H1 (cell line): ENCODE measurements at regions not wholly inside any gene's neighbourhood (a gene's known extent, or its start where the extent isn't known, plus 50 kb on each side); places are given as distances from the start of the nearest gene placed in this dataset.

Experiments used
- CTCF ChIA-PET: fragments of 300-600 bp; sonication (Branson Sonifier 250); formaldehyde crosslinking; loops from one replicate; lab custom pipeline; 2021; ENCODE audit not compliant: partially characterized antibody; lab: Charles Lee
- POLR2A ChIA-PET: fragments of 300-600 bp; sonication (Branson Sonifier 250); formaldehyde crosslinking; loops from one replicate; lab custom pipeline; 2021; ENCODE audit warnings: inconsistent platforms; ENCODE audit not compliant: partially characterized antibody; lab: Charles Lee
- DNase-seq, 2 experiments: peaks; one replicate each; pipeline versions ENCODE4 v3.0.0 to v3.0.0-alpha.2; 2010 to 2022; ENCODE audit warnings: low spot score in 2 of 2, low read depth in 1 of 2, mixed read lengths in 1 of 2
- FAIRE-seq: peaks from 2 replicates; lab custom pipeline; 2011; peaks lifted over from hg19 to GRCh38; lab: Jason Lieb, UNC
- H2AFZ ChIP-seq: 2 replicates; pipeline ENCODE4 v1.8.1; 2012; ENCODE audit warnings: low read length, inconsistent platforms
- H2AK5ac ChIP-seq: 2 replicates; pipeline ENCODE4 v1.6.1; 2013; ENCODE audit warnings: low read depth, low read length
- H2BK120ac ChIP-seq: replicated peaks from 2 replicates; pipeline ENCODE3; 2013; ENCODE audit warnings: low read depth, low read length, inconsistent platforms
- H2BK12ac ChIP-seq: 2 replicates; pipeline ENCODE4 v1.6.1; 2013; ENCODE audit warnings: low read depth, low read length
- H2BK15ac ChIP-seq: 2 replicates; pipeline ENCODE4 v1.6.1; 2013; ENCODE audit warnings: low read length
- H2BK20ac ChIP-seq: 2 replicates; pipeline ENCODE4 v1.6.1; 2013; ENCODE audit warnings: low read length
- H2BK5ac ChIP-seq: 2 replicates; pipeline ENCODE4 v1.6.1; 2013; ENCODE audit warnings: low read depth, low read length
- H3K14ac ChIP-seq: 2 replicates; pipeline ENCODE4 v1.6.1; 2013; ENCODE audit warnings: inconsistent platforms; ENCODE audit not compliant: insufficient read length
- H3K18ac ChIP-seq: 2 replicates; pipeline ENCODE4 v1.6.1; 2013; ENCODE audit warnings: low read length; ENCODE audit errors: extremely low read depth
- H3K23ac ChIP-seq: 2 replicates; pipeline ENCODE4 v1.6.1; 2013; ENCODE audit warnings: inconsistent platforms; ENCODE audit not compliant: insufficient read length
- H3K23me2 ChIP-seq: 2 replicates; pipeline ENCODE4 v1.6.1; 2013; ENCODE audit warnings: low read depth, low read length
- H3K27ac ChIP-seq: 2 replicates; pipeline ENCODE4 v1.6.1; 2011; ENCODE audit warnings: low read depth, low read length, inconsistent platforms
- H3K27me3 ChIP-seq, 4 experiments: replicated peaks in 1 of 4; 1 replicate in 1 of 4; 2 replicates in 3 of 4; pipeline versions ENCODE4 v1.6.1 to v1.8.1; 2011 to 2013; ENCODE audit warnings: low read length in 3 of 4, mild to moderate bottlenecking in 3 of 4, inconsistent platforms in 2 of 4, mixed read lengths in 2 of 4, moderate library complexity in 1 of 4; ENCODE audit not compliant: control insufficient read depth in 3 of 4, insufficient read depth in 3 of 4; ENCODE audit errors: extremely low read depth in 1 of 4
- H3K36me3 ChIP-seq, 4 experiments: 2 replicates each; pipeline versions ENCODE4 v1.6.1 to v1.8.1; 2011 to 2013; ENCODE audit warnings: mild to moderate bottlenecking in 4 of 4, low read length in 3 of 4, moderate library complexity in 2 of 4, control low read depth in 1 of 4, inconsistent platforms in 1 of 4; ENCODE audit not compliant: insufficient read depth in 4 of 4, control insufficient read depth in 2 of 4
- H3K4ac ChIP-seq: replicated peaks from 2 replicates; pipeline ENCODE3; 2013; ENCODE audit warnings: low read length, low read depth, mixed read lengths, inconsistent platforms; ENCODE audit not compliant: insufficient read length
- H3K4me1 ChIP-seq, 4 experiments: replicated peaks in 1 of 4; 1 replicate in 1 of 4; 2 replicates in 3 of 4; pipeline versions ENCODE4 v1.6.1 to v1.8.1; 2011 to 2013; ENCODE audit warnings: low read length in 3 of 4, inconsistent platforms in 2 of 4, mixed read lengths in 1 of 4; ENCODE audit not compliant: insufficient read depth in 4 of 4, control insufficient read depth in 3 of 4
- H3K4me2 ChIP-seq, 2 experiments: 2 replicates each; pipeline versions ENCODE4 v1.6.1 to v1.8.1; 2011 to 2013; ENCODE audit warnings: low read depth in 2 of 2, low read length in 2 of 2, control low read depth in 1 of 2, inconsistent platforms in 1 of 2, mild to moderate bottlenecking in 1 of 2; ENCODE audit not compliant: insufficient read depth in 1 of 2
- H3K4me3 ChIP-seq, 4 experiments: fragments of 200-600, 300-600 bp in 1 of 4; sonication (generic), shearing (Covaris generic), sonication (Bioruptor Twin) in 1 of 4; 2 replicates each; pipeline versions ENCODE4 v1.5.1 to v1.8.1; 2011 to 2016; ENCODE audit warnings: low read length in 4 of 4, low read depth in 3 of 4, control low read depth in 2 of 4, inconsistent platforms in 2 of 4, mild to moderate bottlenecking in 2 of 4, mixed read lengths in 1 of 4, moderate library complexity in 1 of 4; ENCODE audit not compliant: insufficient read depth in 2 of 4; ENCODE audit errors: extremely low read depth in 1 of 4
- H3K56ac ChIP-seq: replicated peaks from 2 replicates; pipeline ENCODE3; 2013; ENCODE audit warnings: low read depth, mild to moderate bottlenecking, mixed read lengths, low read length, inconsistent platforms; ENCODE audit not compliant: insufficient read length
- H3K79me1 ChIP-seq: 2 replicates; pipeline ENCODE4 v1.6.1; 2013; ENCODE audit warnings: low read depth, low read length, control low read depth
- H3K79me2 ChIP-seq, 2 experiments: 2 replicates each; pipeline versions ENCODE4 v1.6.1 to v1.8.1; 2012 to 2013; ENCODE audit warnings: low read length in 2 of 2, mild to moderate bottlenecking in 2 of 2, inconsistent platforms in 1 of 2; ENCODE audit not compliant: insufficient read depth in 2 of 2, control insufficient read depth in 1 of 2
- H3K9ac ChIP-seq, 4 experiments: replicated peaks in 1 of 4; 1 replicate in 1 of 4; 2 replicates in 3 of 4; pipeline versions ENCODE4 v1.6.1 to v1.8.1; 2011 to 2013; ENCODE audit warnings: low read depth in 3 of 4, low read length in 3 of 4, control low read depth in 2 of 4, mild to moderate bottlenecking in 2 of 4, moderate library complexity in 2 of 4, inconsistent platforms in 1 of 4; ENCODE audit errors: extremely low read depth in 1 of 4
- H3K9me3 ChIP-seq, 2 experiments: 2 replicates each; pipeline versions ENCODE4 v1.6.1 to v1.8.1; 2012 to 2013; ENCODE audit warnings: mild to moderate bottlenecking in 2 of 2, moderate library complexity in 2 of 2, control low read depth in 1 of 2, inconsistent platforms in 1 of 2, low read depth in 1 of 2, low read length in 1 of 2, mixed read lengths in 1 of 2; ENCODE audit not compliant: insufficient read depth in 2 of 2
- H4K20me1 ChIP-seq, 2 experiments: replicated peaks in 1 of 2; 2 replicates each; pipeline versions ENCODE3 to v1.8.1; 2011 to 2013; ENCODE audit warnings: inconsistent platforms in 2 of 2, low read length in 2 of 2, mild to moderate bottlenecking in 1 of 2; ENCODE audit not compliant: insufficient read depth in 2 of 2, control insufficient read depth in 1 of 2
- H4K5ac ChIP-seq: 2 replicates; pipeline ENCODE4 v1.6.1; 2013; ENCODE audit warnings: low read length, low read depth, mixed read lengths, inconsistent platforms; ENCODE audit not compliant: insufficient read length
- H4K8ac ChIP-seq: 2 replicates; pipeline ENCODE4 v1.8.0; 2013; ENCODE audit warnings: mild to moderate bottlenecking, moderate library complexity, low read length, inconsistent platforms; ENCODE audit not compliant: insufficient read depth; ENCODE audit errors: extremely low read depth
- H4K91ac ChIP-seq: replicated peaks from 2 replicates; pipeline ENCODE3; 2013; ENCODE audit warnings: low read length, mixed read lengths, inconsistent platforms; ENCODE audit not compliant: insufficient read length
- KDM4A ChIP-seq: IDR thresholded peaks from one replicate; pipeline ENCODE4 v1.7.1; 2012; ENCODE audit warnings: low read depth, mild to moderate bottlenecking, moderate library complexity, low read length, inconsistent platforms; ENCODE audit not compliant: severe bottlenecking
- KDM5A ChIP-seq: fragments of 200-600 bp; IDR thresholded peaks from 2 replicates; pipeline ENCODE4 v1.7.1; 2012; ENCODE audit warnings: mild to moderate bottlenecking, low read length, inconsistent platforms, mixed read lengths
- POLR2AphosphoS5 ChIP-seq: IDR thresholded peaks from 2 replicates; pipeline ENCODE4 v1.6.1; 2011; ENCODE audit warnings: low read depth, low read length
- SIRT6 ChIP-seq: IDR thresholded peaks from one replicate; pipeline ENCODE4 v1.7.1; 2012; ENCODE audit warnings: low read length, inconsistent platforms
- TAF7 ChIP-seq: optimal IDR thresholded peaks from 2 replicates; pipeline ENCODE3; 2011; ENCODE audit warnings: low read depth, mild to moderate bottlenecking, inconsistent platforms, low read length, moderate library complexity, borderline replicate concordance
- WGBS, 2 experiments: shearing (Covaris generic) in 1 of 2; methylation state at CpG; one replicate each; pipeline versions ENCODE4 v1.1.6 to v1.1.7; 2013 to 2015; ENCODE audit warnings: low lambda C conversion rate in 2 of 2, mixed read lengths in 2 of 2, inconsistent platforms in 1 of 2, low coverage in 1 of 2, missing lambda C conversion rate in 1 of 2; ENCODE audit not compliant: insufficient replicate concordance in 2 of 2, insufficient coverage in 1 of 2, insufficient read length in 1 of 2; ENCODE audit errors: extremely low coverage in 1 of 2, missing lambda C conversion rate in 1 of 2; 5-methylcytosine and 5-hydroxymethylcytosine counted together

DNA sequence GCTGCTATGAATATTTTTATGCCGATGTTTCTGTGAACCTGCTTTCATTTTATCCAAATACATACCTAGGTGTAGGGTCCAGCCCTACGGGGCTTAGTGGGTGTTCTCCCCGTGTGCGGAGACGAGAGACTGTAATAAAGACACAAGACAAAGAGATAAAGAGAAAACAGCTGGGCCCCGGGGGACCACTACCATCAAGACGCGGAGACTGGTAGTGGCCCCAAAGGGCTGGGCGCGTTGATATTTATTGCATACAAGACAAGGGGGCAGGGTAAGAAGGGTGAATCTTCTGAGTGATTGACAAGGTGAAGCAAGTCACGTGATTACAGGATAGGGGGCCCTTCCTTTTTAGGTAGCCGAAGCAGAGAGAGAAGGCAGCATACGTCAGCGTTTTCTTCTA is 920.1 kb downstream of the BRD1 start:
- Histone ChIP-seq H3K4me3 (no peak overlapping the region), H3K4ac (no peak overlapping the region), H3K9ac (no peak overlapping the region), H2BK12ac (no peak overlapping the region), H4K5ac (no peak overlapping the region), H3K36me3 (no peaks in the 10 kb centered on the region), H3K27ac (no peak overlapping the region), H3K4me2 (no peak overlapping the region), H3K27me3 (peaks cover 0 to 5% (median 0%) of the 10 kb centered on the region in 4 experiments; a peak in 3 of 7 replicates), H2BK120ac (no peak overlapping the region), H2AFZ (no peak overlapping the region), H4K8ac (no peak overlapping the region), H3K18ac (no peak overlapping the region), H4K91ac (no peak overlapping the region), H4K20me1 (no peaks in the 10 kb centered on the region), H3K23me2 (no peaks in the 10 kb centered on the region), H3K79me1 (no peaks in the 10 kb centered on the region), H3K14ac (no peak overlapping the region), H2AK5ac (no peak overlapping the region), H2BK20ac (no peak overlapping the region), H3K56ac (no peak overlapping the region), H3K23ac (no peak overlapping the region), H3K79me2 (no peaks in the 10 kb centered on the region), H3K9me3 (no peaks in the 10 kb centered on the region), H3K4me1 (no peaks in the 10 kb centered on the region), H2BK15ac (no peak overlapping the region), H2BK5ac (no peak overlapping the region)
- ChIA-PET POLR2A (no interaction called here), CTCF (no interaction called here)
- DNase-seq (no peak), FAIRE-seq (no peak)
- WGBS, 2 experiments = 89% methylated on average over 13 of the region's 14 CpGs; no CpG with 5 or more reads in 1 of the 2 experiments
- no peak for TF ChIP-seq KDM4A
- no peak for TF ChIP-seq TAF7
- TF ChIP-seq KDM5A = no peak
- no peak for TF ChIP-seq SIRT6
- TF ChIP-seq POLR2AphosphoS5 = no peak
